OCI-LY7 (cell line): ENCODE measurements at regions not wholly inside any gene's neighbourhood (a gene's known extent, or its start where the extent isn't known, plus 50 kb on each side); places are given as distances from the start of the nearest gene placed in this dataset.

Experiments
- BruUV-seq: library from RNA; stranded (reverse); fragments of 400-500 nt; replicated peaks from 2 replicates; lab custom pipeline; 2021; lab: Mats Ljungman, UMichigan
- CTCF ChIA-PET: fragments of 300-600 bp; sonication (Branson Sonifier 250); formaldehyde crosslinking; loops from one replicate; lab custom pipeline; 2022; ENCODE audit warnings: antibody characterized with exemption; ENCODE audit not compliant: unreplicated experiment; lab: Charles Lee
- POLR2A ChIA-PET: fragments of 300-600 bp; sonication (Branson Sonifier 250); formaldehyde crosslinking; loops from one replicate; lab custom pipeline; 2022; ENCODE audit warnings: antibody characterized with exemption; lab: Charles Lee
- DNase-seq: peaks from one replicate; pipeline ENCODE4 v3.0.0-alpha.2; 2015; ENCODE audit warnings: low spot score
- H2AFZ ChIP-seq: fragments of 200-600 bp; sonication (generic), shearing (Covaris generic); 2 replicates; pipeline ENCODE4 v1.6.1; 2014; ENCODE audit warnings: mild to moderate bottlenecking, antibody characterized with exemption, low read length, moderate library complexity
- H3K27ac ChIP-seq: fragments of 200-600 bp; sonication (generic); 2 replicates; pipeline ENCODE4 v1.5.1; 2014; ENCODE audit warnings: mixed run types, low read depth, mild to moderate bottlenecking, moderate library complexity, low read length, inconsistent platforms; ENCODE audit not compliant: poor library complexity, severe bottlenecking
- H3K36me3 ChIP-seq: fragments of 200-600 bp; sonication (generic); 2 replicates; pipeline ENCODE4 v1.6.1; 2014; ENCODE audit warnings: mild to moderate bottlenecking, antibody characterized with exemption, low read length, moderate library complexity, mixed read lengths; ENCODE audit not compliant: insufficient read depth
- H3K4me1 ChIP-seq: fragments of 200-600 bp; sonication (generic); 2 replicates; pipeline ENCODE4 v1.5.1; 2014; ENCODE audit warnings: mild to moderate bottlenecking, low read length; ENCODE audit not compliant: insufficient read depth, poor library complexity, severe bottlenecking
- H3K4me2 ChIP-seq: fragments of 200-600 bp; sonication (generic); 2 replicates; pipeline ENCODE4 v1.6.1; 2014; ENCODE audit warnings: mild to moderate bottlenecking, low read length
- H3K4me3 ChIP-seq: fragments of 200-600 bp; sonication (generic); 2 replicates; pipeline ENCODE4 v1.5.1; 2014; ENCODE audit warnings: mild to moderate bottlenecking, low read depth, low read length; ENCODE audit not compliant: poor library complexity, severe bottlenecking
- H3K79me2 ChIP-seq: fragments of 200-600 bp; sonication (generic); 2 replicates; pipeline ENCODE4 v1.6.1; 2016; ENCODE audit warnings: low read depth, mild to moderate bottlenecking, low read length, moderate library complexity, mixed read lengths; ENCODE audit not compliant: insufficient read depth
- H3K9me2 ChIP-seq: fragments of 200-600 bp; sonication (generic); 2 replicates; pipeline ENCODE4 v1.6.1; 2016; ENCODE audit warnings: mild to moderate bottlenecking, low read length, mixed read lengths; ENCODE audit not compliant: insufficient read depth
- H3K9me3 ChIP-seq: fragments of 200-600 bp; sonication (generic); 2 replicates; pipeline ENCODE4 v1.6.1; 2014; ENCODE audit warnings: mild to moderate bottlenecking, mixed run types, low read length, mixed read lengths
- H4K20me1 ChIP-seq: fragments of 200-600 bp; sonication (generic); 2 replicates; pipeline ENCODE4 v1.6.1; 2014; ENCODE audit warnings: mild to moderate bottlenecking, antibody characterized with exemption, low read length, moderate library complexity, mixed read lengths; ENCODE audit not compliant: insufficient read depth
- CTCF ChIP-seq: fragments of 200-600 bp; sonication (generic); conservative IDR thresholded peaks from 2 replicates; pipeline ENCODE4 v1.5.1; 2014; ENCODE audit warnings: mild to moderate bottlenecking, antibody characterized with exemption, low read length, moderate library complexity, mixed read lengths
- EZH2phosphoT487 ChIP-seq: fragments of 200-600 bp; sonication (generic); IDR thresholded peaks from 2 replicates; pipeline ENCODE4 v1.6.1; 2018; ENCODE audit warnings: low read depth, borderline replicate concordance, mild to moderate bottlenecking, mixed run types, antibody characterized with exemption, low read length, moderate library complexity, mixed read lengths
- intact Hi-C: fragments of 100-400 bp; cut with micrococcal nuclease; formaldehyde crosslinking; loops from one replicate; pipeline ENCODE4 v1.10.0; 2022; ENCODE audit not compliant: unreplicated experiment

DNA sequence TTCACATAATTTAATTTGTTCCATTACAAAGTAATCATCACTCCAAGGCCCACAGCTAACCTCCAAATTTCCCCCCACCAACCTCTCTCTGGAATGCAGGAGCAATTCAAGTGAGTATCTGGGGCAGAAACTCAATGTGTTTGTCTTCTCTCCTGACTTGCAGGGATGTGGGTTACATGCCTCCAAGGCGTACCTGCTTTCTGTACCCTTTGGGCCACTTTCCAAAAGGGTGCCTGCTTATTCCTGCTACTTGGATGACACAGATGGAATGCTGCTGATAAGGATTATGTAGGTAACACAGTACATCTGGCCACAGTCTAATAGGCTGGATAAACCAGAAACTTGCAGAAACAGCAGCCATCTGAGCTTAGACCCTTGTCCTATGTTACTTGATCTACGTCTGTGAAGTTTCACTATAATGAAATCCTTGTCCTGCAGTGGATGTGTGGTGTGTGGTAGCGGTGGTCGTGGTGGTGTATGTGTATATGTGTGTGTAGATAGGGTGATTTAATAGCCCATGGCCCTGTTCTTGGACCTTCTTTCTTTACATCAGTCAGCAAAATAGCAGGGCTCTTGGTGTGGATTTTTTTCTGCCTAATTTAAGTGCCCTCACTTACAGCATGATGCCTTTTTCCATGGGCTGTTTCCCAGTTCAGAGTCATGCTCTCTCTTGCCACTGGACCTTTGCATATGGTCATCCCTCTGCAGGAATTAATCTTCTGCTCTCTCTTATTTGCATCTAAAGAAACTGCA, 175.9 kb downstream of the ZDHHC21 start:
- DNase-seq: no peak
- intact Hi-C loops: no loop called here
- H3K4me2 ChIP-seq: no peak overlapping the region
- no peaks in the 10 kb centered on the region for H3K36me3 ChIP-seq
- H4K20me1 ChIP-seq: no peaks in the 10 kb centered on the region
- no TSS peak for BruUV-seq
- H3K79me2 ChIP-seq: no peaks in the 10 kb centered on the region
- no peaks in the 10 kb centered on the region for H3K9me3 ChIP-seq
- POLR2A ChIA-PET: no interaction called here
- no peaks in the 10 kb centered on the region for H3K9me2 ChIP-seq
- H3K4me3 ChIP-seq: no peak overlapping the region
- H3K27ac ChIP-seq: no peak overlapping the region
- TF ChIP-seq CTCF (no peak), EZH2phosphoT487 (no peak)
- H2AFZ ChIP-seq: no peak overlapping the region
- no peaks in the 10 kb centered on the region for H3K4me1 ChIP-seq
- CTCF ChIA-PET: interaction anchor here (0.6 kb wide), 1 partner anchor 338 kb away, joined by 3 read pairs; no protein-coding TSS in a partner anchor

- no peak overlapping the region for H3K4me2 ChIP-seq
- TF ChIP-seq CTCF (no peak), EZH2phosphoT487 (no peak)
- H3K4me1 ChIP-seq: no peaks in the 10 kb centered on the region
- intact Hi-C loops: no loop called here
- H3K79me2 ChIP-seq: no peaks in the 10 kb centered on the region
- no peak for DNase-seq
- no peaks in the 10 kb centered on the region for H3K36me3 ChIP-seq
- no TSS peak for BruUV-seq
- no peaks in the 10 kb centered on the region for H4K20me1 ChIP-seq
- no peaks in the 10 kb centered on the region for H3K9me2 ChIP-seq
- H3K9me3 ChIP-seq: no peaks in the 10 kb centered on the region
- POLR2A ChIA-PET: no interaction called here
- no peak overlapping the region for H3K4me3 ChIP-seq
- H2AFZ ChIP-seq: no peak overlapping the region
- no peak overlapping the region for H3K27ac ChIP-seq
- CTCF ChIA-PET: no interaction called here
Measured at GRCh38 chr9:14516656-14517055, 176.6 kb downstream of the ZDHHC21 start.

- Histone ChIP-seq H3K4me2 (no peak overlapping the region), H3K4me1 (no peaks in the 10 kb centered on the region), H3K79me2 (no peaks in the 10 kb centered on the region), H3K9me2 (no peaks in the 10 kb centered on the region), H3K4me3 (no peak overlapping the region), H2AFZ (no peak overlapping the region), H3K27ac (no peak overlapping the region), H3K9me3 (no peaks in the 10 kb centered on the region), H3K36me3 (no peaks in the 10 kb centered on the region), H4K20me1 (no peaks in the 10 kb centered on the region)
- POLR2A ChIA-PET: interaction anchor here (0.9 to 1.0 kb wide), 2 partner anchors 9 to 29 kb away, joined by 3 read pairs; no protein-coding TSS in a partner anchor
- CTCF ChIA-PET: no interaction called here
- intact Hi-C loops: no loop called here
- TF ChIP-seq CTCF: no peak
- no peak for TF ChIP-seq EZH2phosphoT487
- no TSS peak for BruUV-seq
- no peak for DNase-seq
Measured at GRCh38 chr9:14515571-14516198, 177.5 kb downstream of the ZDHHC21 start.
